ENCODE measurements at regions not wholly inside any gene's neighbourhood (a gene's known extent, or its start where the extent isn't known, plus 50 kb on each side); places are given as distances from the start of the nearest gene placed in this dataset.

GRCh38 chr1:115411371-115412063 is 73.5 kb upstream of the NGF start:
- DNase-seq: no peak

- no peak for DNase-seq
These were observed 71.3 kb upstream of the NGF start for GRCh38 chr1:115409094-115410015.

- no peak for DNase-seq
These were observed 70.5 kb upstream of the NGF start for GRCh38 chr1:115408533-115408932.

- no peak for DNase-seq
These were observed 66.9 kb upstream of the NGF start for GRCh38 chr1:115404911-115405310.

GRCh38 chr1:115402753-115403184 is 64.7 kb upstream of the NGF start:
- DNase-seq: no peak

- no peak for DNase-seq
These were observed 63.6 kb upstream of the NGF start for GRCh38 chr1:115401676-115402075.

- no peak for DNase-seq
These were observed 62.8 kb upstream of the NGF start for GRCh38 chr1:115400891-115401290.

- no peak for DNase-seq
These were observed 62.4 kb upstream of the NGF start for GRCh38 chr1:115400426-115400825.

- no peak for DNase-seq
These were observed 60.7 kb upstream of the NGF start for GRCh38 chr1:115398745-115399144.

Measured in hippocampal formation (tissue), 2 donors.